Endothelial cell of umbilical vein (primary cell): ENCODE measurements at regions not wholly inside any gene's neighbourhood (a gene's known extent, or its start where the extent isn't known, plus 50 kb on each side); places are given as distances from the start of the nearest gene placed in this dataset.

Experiments used
- BruUV-seq: library from RNA; stranded (reverse); fragments of 400-500 nt; replicated peaks from 2 replicates; lab custom pipeline; 2021; lab: Mats Ljungman, UMichigan
- CTCF ChIA-PET: fragments of 300-600, 350-600 bp; sonication (Branson Sonifier 250); formaldehyde crosslinking; loops from one replicate; lab custom pipeline; 2021; ENCODE audit warnings: antibody characterized with exemption, inconsistent platforms; lab: Charles Lee
- POLR2A ChIA-PET: fragments of 300-600, 350-600 bp; sonication (Branson Sonifier 250); formaldehyde crosslinking; loops from one replicate; lab custom pipeline; 2021; ENCODE audit warnings: antibody characterized with exemption, inconsistent platforms; lab: Charles Lee
- DNase-seq: peaks from one replicate; pipeline ENCODE4 v3.0.0-alpha.2; 2011; ENCODE audit warnings: low read depth, low spot score
- FAIRE-seq: peaks from 2 replicates; lab custom pipeline; 2011; peaks lifted over from hg19 to GRCh38; lab: Jason Lieb, UNC
- H2AFZ ChIP-seq: 2 replicates; pipeline ENCODE4 v1.6.0; 2012; ENCODE audit warnings: low read depth, low read length, control low read depth, inconsistent platforms
- H3K27ac ChIP-seq: 2 replicates; pipeline ENCODE4 v1.5.1; 2011; ENCODE audit warnings: low read depth, mild to moderate bottlenecking, control low read depth, low read length, moderate library complexity; ENCODE audit not compliant: insufficient read depth
- H3K27me3 ChIP-seq, 2 experiments: 2 replicates each; pipeline versions ENCODE4 v1.6.0 to v1.6.1; 2011; ENCODE audit warnings: low read length in 2 of 2, mixed read lengths in 1 of 2; ENCODE audit not compliant: control insufficient read depth in 2 of 2, insufficient read depth in 2 of 2
- H3K36me3 ChIP-seq, 2 experiments: 2 replicates in 1 of 2; 3 replicates in 1 of 2; pipeline ENCODE4 v1.5.1; 2011; ENCODE audit warnings: low read length in 2 of 2, mild to moderate bottlenecking in 1 of 2, moderate library complexity in 1 of 2; ENCODE audit not compliant: control insufficient read depth in 2 of 2, insufficient read depth in 2 of 2; ENCODE audit errors: extremely low read depth in 1 of 2
- H3K4me1 ChIP-seq: 3 replicates; pipeline ENCODE4 v1.5.1; 2011; ENCODE audit warnings: mild to moderate bottlenecking, low read length; ENCODE audit not compliant: control insufficient read depth, insufficient read depth; ENCODE audit errors: extremely low read depth
- H3K4me2 ChIP-seq: 2 replicates; pipeline ENCODE4 v1.6.1; 2011; ENCODE audit warnings: low read length, control low read depth, mixed read lengths; ENCODE audit not compliant: insufficient read depth
- H3K4me3 ChIP-seq, 3 experiments: fragments of 200-600 bp in 1 of 3; sonication (generic), shearing (Covaris generic) in 1 of 3; replicated peaks in 1 of 3; 2 replicates each; pipeline ENCODE4 v1.5.1; 2011 to 2016; ENCODE audit warnings: control low read depth in 3 of 3, low read length in 3 of 3, mild to moderate bottlenecking in 2 of 3, inconsistent platforms in 1 of 3, low read depth in 1 of 3, moderate library complexity in 1 of 3; ENCODE audit not compliant: insufficient read depth in 1 of 3
- H3K79me2 ChIP-seq: 2 replicates; pipeline ENCODE4 v1.6.0; 2012; ENCODE audit warnings: low read length, inconsistent platforms; ENCODE audit not compliant: control insufficient read depth, insufficient read depth
- H3K9ac ChIP-seq: replicated peaks from 2 replicates; pipeline ENCODE3; 2011; ENCODE audit warnings: low read length, control low read depth; ENCODE audit not compliant: insufficient read depth; ENCODE audit errors: extremely low read depth
- H3K9me1 ChIP-seq: replicated peaks from 3 replicates; pipeline ENCODE4 v1.6.0; 2011; ENCODE audit warnings: mild to moderate bottlenecking, low read length; ENCODE audit not compliant: control insufficient read depth, insufficient read depth; ENCODE audit errors: extremely low read depth
- H3K9me3 ChIP-seq: replicated peaks from 2 replicates; pipeline ENCODE4 v1.5.1; 2012; ENCODE audit warnings: low read length, inconsistent platforms; ENCODE audit not compliant: control insufficient read depth, insufficient read depth
- H4K20me1 ChIP-seq: replicated peaks from 2 replicates; pipeline ENCODE3; 2011; ENCODE audit warnings: mild to moderate bottlenecking, low read length; ENCODE audit not compliant: control insufficient read depth, insufficient read depth; ENCODE audit errors: extremely low read depth
- CTCF ChIP-seq, 2 donors: IDR thresholded peaks; 1 replicate in 1 of 2; 2 replicates in 1 of 2; pipeline ENCODE4 v1.5.1; 2011; ENCODE audit warnings: low read length in 2 of 2, mild to moderate bottlenecking in 2 of 2, moderate library complexity in 2 of 2, control low read depth in 1 of 2, inconsistent platforms in 1 of 2, low read depth in 1 of 2; ENCODE audit not compliant: insufficient read depth in 1 of 2; ENCODE audit errors: extremely low read depth in 1 of 2
- EZH2 ChIP-seq: IDR thresholded peaks from 2 replicates; pipeline ENCODE4 v1.6.1; 2012; ENCODE audit warnings: borderline replicate concordance, low read depth, mild to moderate bottlenecking, moderate library complexity, low read length, inconsistent platforms; ENCODE audit not compliant: severe bottlenecking
- FOS ChIP-seq: IDR thresholded peaks from 2 replicates; pipeline ENCODE4 v1.6.1; 2011; ENCODE audit warnings: mild to moderate bottlenecking, low read length, moderate library complexity, borderline replicate concordance; ENCODE audit not compliant: insufficient read depth
- GATA2 ChIP-seq: IDR thresholded peaks from 2 replicates; pipeline ENCODE4 v1.7.0; 2011; ENCODE audit warnings: low read depth, mild to moderate bottlenecking, moderate library complexity, mixed read lengths, low read length; ENCODE audit not compliant: insufficient read length, insufficient read depth
- JUN ChIP-seq: IDR thresholded peaks from 2 replicates; pipeline ENCODE4 v1.6.1; 2011; ENCODE audit warnings: borderline replicate concordance, low read depth; ENCODE audit not compliant: insufficient read length, insufficient read depth
- MAX ChIP-seq: IDR thresholded peaks from 2 replicates; pipeline ENCODE4 v1.6.1; 2011; ENCODE audit not compliant: insufficient read depth, insufficient read length
- MYC ChIP-seq: IDR thresholded peaks from one replicate; pipeline ENCODE4 v1.6.1; 2011; ENCODE audit warnings: mild to moderate bottlenecking, low read depth, low read length
- POLR2A ChIP-seq: IDR thresholded peaks from 2 replicates; pipeline ENCODE4 v1.6.1; 2012; ENCODE audit warnings: low read depth, mild to moderate bottlenecking, control low read depth, low read length
- POLR2AphosphoS5 ChIP-seq: IDR thresholded peaks from 2 replicates; pipeline ENCODE4 v1.6.1; 2012; ENCODE audit warnings: low read depth, mild to moderate bottlenecking, control low read depth, low read length, moderate library complexity; ENCODE audit not compliant: insufficient read depth
- dilution Hi-C: fragments of 300-500 bp; cut with MboI; formaldehyde crosslinking; loops from one replicate; pipeline ENCODE4 v1.15.0; 2019; ENCODE audit warnings: low sequenced_read_pairs; ENCODE audit not compliant: extremely low pct_ligation_motif_present
- intact Hi-C: fragments of 100-400 bp; cut with micrococcal nuclease; formaldehyde crosslinking; loops from one replicate; pipeline ENCODE4 v1.10.0; 2022

GRCh38 chr14:62213516-62213915 lies 451.3 kb downstream of the SNAPC1 start:
- Histone ChIP-seq H3K4me1 (peaks cover 12% of the 10 kb centered on the region), H2AFZ (no peak overlapping the region), H3K27ac (no peak overlapping the region), H3K27me3 (peaks cover 6 to 7% of the 10 kb centered on the region in 2 experiments), H3K9me3 (no peaks in the 10 kb centered on the region), H3K9ac (no peak overlapping the region), H3K79me2 (no peaks in the 10 kb centered on the region), H3K4me3 (no peak overlapping the region), H3K9me1 (no peaks in the 10 kb centered on the region), H3K36me3 (no peaks in the 10 kb centered on the region), H4K20me1 (no peaks in the 10 kb centered on the region), H3K4me2 (no peak overlapping the region)
- BruUV-seq: no TSS peak
- dilution Hi-C loops: no loop called here
- ChIA-PET POLR2A (no interaction called here), CTCF (no interaction called here)
- no peak for TF ChIP-seq POLR2AphosphoS5
- TF ChIP-seq MAX: no peak
- TF ChIP-seq GATA2: no peak
- no peak for TF ChIP-seq FOS
- TF ChIP-seq MYC: no peak
- no peak for TF ChIP-seq POLR2A
- no peak for TF ChIP-seq CTCF (IDR thresholded peaks at IDR 0.05; ENCODE audit: extremely low read depth in 1 of 2, insufficient read depth in 1 of 2, low read depth in 1 of 2, low read length in 2 of 2)
- TF ChIP-seq JUN: no peak
- no peak for TF ChIP-seq EZH2
- FAIRE-seq: no peak
- intact Hi-C loops: no loop called here
- DNase-seq: peak; percentile 12
